ENCODE measurements at regions not wholly inside any gene's neighbourhood (a gene's known extent, or its start where the extent isn't known, plus 50 kb on each side); places are given as distances from the start of the nearest gene placed in this dataset.

DNA sequence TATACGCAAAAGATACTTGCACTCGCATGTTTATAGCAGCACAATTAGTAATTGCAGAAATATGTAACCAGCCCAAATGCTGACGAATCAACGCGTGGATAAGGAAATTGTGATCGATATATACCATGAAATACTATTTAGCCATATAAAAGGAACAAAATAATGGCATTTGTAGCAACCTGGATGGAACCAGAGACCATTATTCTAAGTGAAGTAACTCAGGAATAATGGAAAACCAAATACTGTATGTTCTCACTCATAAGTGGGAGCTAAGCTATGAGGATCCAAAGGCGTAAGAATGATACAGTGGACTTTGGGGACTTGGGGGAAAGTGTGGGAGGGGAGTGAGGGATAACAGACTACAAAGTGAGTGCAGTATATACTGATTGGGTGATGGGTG is 1008.0 kb upstream of the CRIM1 start:
- Mint-ChIP-seq H3K4me3 (no peak overlapping the region), H3K4me1 (ENCODE audit: low read depth) (no peaks in the 10 kb centered on the region), H3K36me3 (ENCODE audit: insufficient read depth) (no peaks in the 10 kb centered on the region), H3K27me3 (ENCODE audit: low read depth) (no peaks in the 10 kb centered on the region), H3K9me3 (peaks cover under 1% of the 10 kb centered on the region)
- no peak for ATAC-seq
- DNase-seq, result no peak

DNA sequence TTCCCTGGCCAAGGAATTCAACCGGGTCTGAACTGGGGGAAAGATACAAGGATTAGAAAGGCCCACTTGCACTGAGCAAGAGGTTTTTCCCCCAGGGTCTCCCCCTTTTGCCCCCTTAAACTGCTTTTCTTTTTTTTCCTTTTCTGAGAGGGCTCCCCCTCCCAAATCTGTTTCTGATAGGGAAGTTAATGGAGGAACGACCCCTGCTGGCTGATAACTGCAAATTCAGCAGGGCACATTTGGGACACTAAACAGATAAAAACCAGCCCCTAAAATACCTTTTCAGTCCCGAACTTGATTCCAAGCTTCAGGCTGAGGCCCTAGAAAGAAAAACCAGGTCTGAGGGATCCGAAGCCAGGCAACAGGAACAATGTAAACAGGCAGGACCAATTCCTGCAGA is 1012.4 kb upstream of the CRIM1 start:
- DNase-seq (no peak), ATAC-seq (no peak)
- H3K27me3 Mint-ChIP-seq (ENCODE audit: low read depth), result no peaks in the 10 kb centered on the region
- H3K36me3 Mint-ChIP-seq (ENCODE audit: insufficient read depth), result no peaks in the 10 kb centered on the region
- no peaks in the 10 kb centered on the region for H3K4me1 Mint-ChIP-seq (ENCODE audit: low read depth)
- no peak overlapping the region for H3K4me3 Mint-ChIP-seq
- H3K9me3 Mint-ChIP-seq, result peaks cover 3% of the 10 kb centered on the region

DNA sequence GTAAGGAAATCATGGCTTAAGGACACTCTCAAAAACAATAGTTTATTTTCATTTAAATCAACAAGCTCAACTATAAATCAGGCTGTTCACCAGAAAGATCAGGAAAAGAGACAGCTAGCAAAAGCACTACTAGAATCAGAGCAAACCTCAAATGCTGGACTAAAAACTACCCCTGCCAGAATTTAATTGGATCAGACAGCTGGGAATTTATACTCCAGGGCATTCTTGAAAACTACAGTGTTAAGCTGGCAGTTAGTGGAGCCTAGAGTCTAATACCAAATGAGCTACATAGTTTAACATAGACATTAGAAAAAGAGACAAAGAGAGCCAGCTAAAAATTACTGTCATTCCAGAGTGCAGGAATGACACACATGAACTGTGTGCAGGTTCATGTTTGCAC is 1016.4 kb upstream of the CRIM1 start:
- no peak overlapping the region for H3K4me3 Mint-ChIP-seq
- DNase-seq (no peak), ATAC-seq (no peak)
- no peaks in the 10 kb centered on the region for H3K36me3 Mint-ChIP-seq (ENCODE audit: insufficient read depth)
- H3K27me3 Mint-ChIP-seq (ENCODE audit: low read depth), result no peaks in the 10 kb centered on the region
- peaks cover 3% of the 10 kb centered on the region for H3K9me3 Mint-ChIP-seq
- no peaks in the 10 kb centered on the region for H3K4me1 Mint-ChIP-seq (ENCODE audit: low read depth)

DNA sequence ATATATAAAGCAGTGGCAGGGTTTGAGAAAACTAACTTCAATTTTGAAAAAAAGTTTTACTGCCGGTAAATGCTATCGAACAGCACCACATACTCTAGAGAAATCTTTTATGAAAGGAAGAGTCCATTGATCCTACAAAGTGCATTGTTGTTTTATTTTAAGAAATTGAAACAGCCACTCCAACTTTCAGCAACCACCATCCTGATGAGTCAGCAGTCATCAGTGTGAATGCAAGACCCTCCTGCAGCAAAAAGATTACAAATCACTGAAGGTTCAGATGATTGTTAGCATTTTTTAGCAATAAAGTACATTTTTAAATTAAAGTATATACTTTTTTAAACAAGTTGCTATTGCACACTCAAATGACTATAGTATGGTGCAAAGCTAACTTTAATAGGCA is 1017.7 kb upstream of the CRIM1 start:
- no peak overlapping the region for H3K4me3 Mint-ChIP-seq
- no peaks in the 10 kb centered on the region for H3K36me3 Mint-ChIP-seq (ENCODE audit: insufficient read depth)
- H3K9me3 Mint-ChIP-seq, result peaks cover 3% of the 10 kb centered on the region
- no peaks in the 10 kb centered on the region for H3K4me1 Mint-ChIP-seq (ENCODE audit: low read depth)
- H3K27me3 Mint-ChIP-seq (ENCODE audit: low read depth), result no peaks in the 10 kb centered on the region
- no peak for DNase-seq
- no peak for ATAC-seq

DNA sequence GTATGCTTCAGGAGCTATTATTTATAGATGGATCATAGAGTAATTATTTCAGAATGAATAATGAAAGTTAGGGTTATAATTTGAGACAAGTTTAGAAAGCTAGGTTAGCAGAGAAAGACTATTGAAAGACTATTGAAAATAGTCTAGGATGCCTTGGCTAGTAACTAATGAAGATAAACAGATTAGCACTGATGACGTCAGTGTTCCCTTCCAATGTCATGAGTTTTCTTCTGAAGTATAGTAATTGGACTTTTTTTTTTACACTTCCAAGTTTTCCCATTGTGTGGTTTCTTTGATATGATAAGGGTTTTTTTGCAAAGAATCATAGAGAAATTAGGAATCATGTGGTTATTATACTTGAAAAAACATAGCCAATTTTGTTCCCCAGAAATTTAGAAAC is 1041.5 kb upstream of the CRIM1 start:
- Mint-ChIP-seq H3K27me3 (ENCODE audit: low read depth) (no peaks in the 10 kb centered on the region), H3K9me3 (no peaks in the 10 kb centered on the region), H3K4me1 (ENCODE audit: low read depth) (no peaks in the 10 kb centered on the region), H3K36me3 (ENCODE audit: insufficient read depth) (no peaks in the 10 kb centered on the region), H3K4me3 (no peak overlapping the region)
- DNase-seq (no peak), ATAC-seq (no peak)

DNA sequence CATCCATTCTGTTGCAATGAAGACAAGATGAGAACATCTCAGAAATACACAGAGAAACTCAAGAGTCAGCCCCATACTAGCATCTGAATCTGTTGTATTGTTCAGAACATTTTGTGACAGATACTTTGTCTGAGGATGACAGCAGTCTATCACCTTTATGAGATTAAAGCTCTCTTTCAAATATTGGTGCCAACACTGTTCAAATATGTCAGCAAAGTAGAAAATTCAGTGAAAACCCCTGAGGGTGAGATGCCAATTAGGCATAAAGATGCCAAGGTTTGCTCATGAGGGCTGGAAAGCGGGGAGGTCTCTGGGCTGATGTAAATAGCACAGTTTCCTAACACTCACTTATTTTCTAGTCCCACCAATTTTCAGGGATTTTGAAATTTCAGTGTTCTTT is 1054.2 kb upstream of the CRIM1 start:
- no peaks in the 10 kb centered on the region for H3K36me3 Mint-ChIP-seq (ENCODE audit: insufficient read depth)
- H3K4me1 Mint-ChIP-seq (ENCODE audit: low read depth), result no peaks in the 10 kb centered on the region
- ATAC-seq, result no peak
- peaks cover 9% of the 10 kb centered on the region for H3K9me3 Mint-ChIP-seq
- no peak for DNase-seq
- H3K4me3 Mint-ChIP-seq, result no peak overlapping the region
- H3K27me3 Mint-ChIP-seq (ENCODE audit: low read depth), result no peaks in the 10 kb centered on the region

DNA sequence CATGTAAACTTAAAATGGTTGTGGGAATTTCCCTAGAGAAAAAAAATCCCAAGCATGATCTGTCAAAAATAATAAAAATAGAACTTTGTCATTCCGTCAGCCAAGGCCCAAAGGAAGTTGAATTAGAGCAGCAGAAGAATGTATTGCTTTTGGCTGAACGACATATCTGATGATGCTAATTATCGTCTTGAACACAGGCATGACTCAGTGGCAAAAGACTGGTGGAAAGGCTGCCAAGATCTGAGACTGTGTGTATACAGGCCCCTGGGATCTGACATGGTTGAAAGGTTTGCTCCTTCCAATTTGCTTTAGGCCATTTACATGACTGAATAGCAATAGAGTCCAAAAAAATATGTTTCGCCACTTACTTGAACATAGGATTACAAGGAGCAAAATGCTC is 1057.1 kb upstream of the CRIM1 start:
- H3K4me1 Mint-ChIP-seq (ENCODE audit: low read depth), result no peaks in the 10 kb centered on the region
- ATAC-seq (no peak), DNase-seq (no peak)
- H3K27me3 Mint-ChIP-seq (ENCODE audit: low read depth), result no peaks in the 10 kb centered on the region
- no peak overlapping the region for H3K4me3 Mint-ChIP-seq
- H3K36me3 Mint-ChIP-seq (ENCODE audit: insufficient read depth), result no peaks in the 10 kb centered on the region
- peaks cover 9% of the 10 kb centered on the region for H3K9me3 Mint-ChIP-seq

DNA sequence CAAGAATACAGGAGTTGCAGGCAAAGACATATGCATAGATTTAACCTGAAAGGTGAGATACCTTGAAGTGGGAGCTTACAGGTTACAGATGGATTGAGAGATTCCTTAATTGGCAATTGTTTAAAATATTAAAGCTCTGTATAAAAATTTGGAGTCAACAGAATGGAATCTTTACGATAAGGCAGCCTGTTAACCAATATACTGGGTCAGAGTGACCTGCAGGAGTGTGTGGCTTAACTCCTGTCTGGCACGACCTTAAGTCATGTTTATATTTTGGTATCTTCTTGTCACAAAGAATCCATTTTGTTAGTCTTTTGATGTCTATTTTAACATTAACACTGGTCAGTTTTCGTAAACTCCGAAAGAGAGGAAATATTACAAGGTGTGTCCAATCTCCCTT is 1058.2 kb upstream of the CRIM1 start:
- Mint-ChIP-seq H3K36me3 (ENCODE audit: insufficient read depth) (no peaks in the 10 kb centered on the region), H3K9me3 (peaks cover 9% of the 10 kb centered on the region), H3K4me3 (no peak overlapping the region), H3K4me1 (ENCODE audit: low read depth) (no peaks in the 10 kb centered on the region), H3K27me3 (ENCODE audit: low read depth) (no peaks in the 10 kb centered on the region)
- no peak for DNase-seq
- ATAC-seq, result no peak

DNA sequence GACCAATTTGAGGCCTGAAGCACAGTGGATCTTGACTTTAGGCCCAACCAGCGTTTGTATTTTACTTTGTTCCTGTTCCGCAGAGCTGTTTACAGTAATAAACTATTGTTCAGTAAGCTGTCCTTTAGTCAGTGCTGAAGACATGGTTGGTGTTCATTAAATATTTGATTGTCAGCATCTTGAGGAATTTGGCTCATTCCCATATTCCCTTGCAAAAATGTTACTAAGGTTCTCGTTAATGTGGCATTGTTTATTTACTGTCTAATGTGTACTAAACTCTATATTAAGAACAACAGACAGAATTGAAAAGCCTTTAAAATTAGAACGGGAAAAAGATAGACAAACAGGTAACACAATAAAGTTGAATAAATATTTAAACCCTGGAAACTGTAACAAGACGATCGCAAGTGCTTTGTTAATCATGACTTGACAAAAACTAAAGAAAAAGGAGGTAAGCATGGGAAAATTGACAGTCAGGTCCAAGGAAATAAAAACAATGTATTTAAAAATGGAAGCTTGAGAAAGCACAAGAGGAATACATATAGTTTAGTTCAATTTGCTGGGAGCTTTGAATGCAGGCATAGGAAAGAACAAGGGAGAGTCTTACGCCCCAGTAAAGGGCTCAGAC is 1060.8 kb upstream of the CRIM1 start:
- no peak for DNase-seq
- Mint-ChIP-seq H3K9me3 (peaks cover 12% of the 10 kb centered on the region), H3K4me3 (no peak overlapping the region), H3K4me1 (ENCODE audit: low read depth) (no peaks in the 10 kb centered on the region), H3K27me3 (ENCODE audit: low read depth) (no peaks in the 10 kb centered on the region), H3K36me3 (ENCODE audit: insufficient read depth) (no peaks in the 10 kb centered on the region)
- no peak for ATAC-seq

DNA sequence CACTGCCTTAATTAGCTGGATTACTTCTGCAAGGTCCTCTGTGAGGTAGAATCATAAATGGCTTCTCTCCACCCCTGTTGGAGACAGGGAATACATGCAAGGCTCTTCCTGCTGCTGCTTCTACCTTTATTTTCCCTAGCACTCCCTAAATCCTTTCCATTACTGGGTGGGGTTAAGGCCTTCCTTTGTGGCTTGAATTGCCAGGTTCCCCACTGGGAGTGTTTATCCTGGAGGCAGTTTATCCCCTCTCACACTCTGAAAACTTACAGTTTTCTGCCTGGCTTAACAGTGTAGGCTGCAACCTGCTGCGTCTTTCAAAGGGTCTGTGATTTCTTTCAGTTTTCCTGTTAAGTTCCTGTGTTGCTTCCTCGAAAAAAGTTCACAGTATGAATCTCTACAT is 1062.3 kb upstream of the CRIM1 start:
- ATAC-seq, result no peak
- Mint-ChIP-seq H3K36me3 (ENCODE audit: insufficient read depth) (no peaks in the 10 kb centered on the region), H3K4me3 (no peak overlapping the region), H3K9me3 (peaks cover 17% of the 10 kb centered on the region), H3K27me3 (ENCODE audit: low read depth) (no peaks in the 10 kb centered on the region), H3K4me1 (ENCODE audit: low read depth) (no peaks in the 10 kb centered on the region)
- no peak for DNase-seq

DNA sequence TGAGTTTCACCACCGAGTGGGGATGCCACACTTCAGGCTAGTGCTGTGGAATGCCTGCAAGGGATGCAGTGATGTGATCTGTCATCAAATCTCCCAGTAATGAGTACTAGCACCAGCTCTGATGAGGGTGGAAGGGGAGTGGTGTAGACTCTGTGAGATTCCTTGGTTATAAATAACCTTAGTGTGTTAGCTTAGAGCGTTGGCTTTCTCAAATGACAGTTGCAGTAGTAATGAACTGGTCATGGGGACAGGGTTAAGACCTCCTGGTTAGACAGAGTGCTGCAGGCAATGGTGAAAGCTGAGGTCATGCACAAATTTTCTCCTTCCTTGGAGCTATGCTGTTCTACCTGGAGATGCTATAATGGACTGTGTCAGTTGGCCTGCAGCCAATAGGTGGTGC is 1063.4 kb upstream of the CRIM1 start:
- H3K9me3 Mint-ChIP-seq, result peaks cover 18% of the 10 kb centered on the region
- H3K4me3 Mint-ChIP-seq, result no peak overlapping the region
- DNase-seq (no peak), ATAC-seq (no peak)
- H3K27me3 Mint-ChIP-seq (ENCODE audit: low read depth), result no peaks in the 10 kb centered on the region
- no peaks in the 10 kb centered on the region for H3K4me1 Mint-ChIP-seq (ENCODE audit: low read depth)
- H3K36me3 Mint-ChIP-seq (ENCODE audit: insufficient read depth), result no peaks in the 10 kb centered on the region

DNA sequence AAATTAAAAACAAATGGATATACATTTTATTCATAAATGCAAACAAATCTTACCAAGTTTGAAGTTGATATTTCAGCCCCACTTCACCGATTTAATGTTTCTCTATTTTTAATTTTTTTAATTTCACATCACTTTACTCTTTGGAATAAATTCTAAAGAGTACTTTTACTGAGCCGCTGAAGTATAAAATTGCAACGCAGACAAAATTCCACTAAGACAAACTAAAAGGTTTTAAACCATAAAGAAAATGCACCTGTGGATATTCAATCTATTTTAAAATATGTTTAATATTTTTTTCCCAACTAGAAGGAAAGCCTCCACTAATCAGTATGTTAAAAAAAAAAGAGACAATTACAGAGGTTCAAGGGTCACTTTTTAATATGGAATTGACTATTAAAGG is 1073.9 kb upstream of the CRIM1 start:
- Mint-ChIP-seq H3K9me3 (peaks cover 7% of the 10 kb centered on the region), H3K4me1 (ENCODE audit: low read depth) (no peaks in the 10 kb centered on the region), H3K27me3 (ENCODE audit: low read depth) (no peaks in the 10 kb centered on the region), H3K36me3 (ENCODE audit: insufficient read depth) (no peaks in the 10 kb centered on the region), H3K4me3 (no peak overlapping the region)
- DNase-seq, result no peak
- no peak for ATAC-seq

DNA sequence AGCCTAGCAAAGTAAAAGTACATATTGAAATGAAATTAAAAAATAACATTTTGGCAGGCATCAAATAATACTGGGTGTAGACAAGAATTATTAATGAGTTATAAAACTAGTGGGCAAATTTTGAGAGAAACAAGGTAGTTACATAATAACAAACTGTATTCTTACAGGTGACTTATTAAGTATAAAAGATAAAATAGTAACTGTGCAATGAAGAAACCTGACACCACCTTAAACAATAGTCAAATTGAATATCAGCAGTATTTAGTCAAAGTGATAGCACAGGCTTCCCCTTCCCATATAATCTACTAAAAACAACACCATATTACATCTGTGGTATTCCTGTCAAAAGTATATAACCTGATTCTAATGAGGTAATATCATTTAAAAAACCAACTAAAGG is 1099.8 kb upstream of the CRIM1 start:
- H3K4me1 Mint-ChIP-seq (ENCODE audit: low read depth), result no peaks in the 10 kb centered on the region
- ATAC-seq, result no peak
- no peaks in the 10 kb centered on the region for H3K36me3 Mint-ChIP-seq (ENCODE audit: insufficient read depth)
- peaks cover 3% of the 10 kb centered on the region for H3K9me3 Mint-ChIP-seq
- DNase-seq, result no peak
- H3K4me3 Mint-ChIP-seq, result no peak overlapping the region
- H3K27me3 Mint-ChIP-seq (ENCODE audit: low read depth), result no peaks in the 10 kb centered on the region

DNA sequence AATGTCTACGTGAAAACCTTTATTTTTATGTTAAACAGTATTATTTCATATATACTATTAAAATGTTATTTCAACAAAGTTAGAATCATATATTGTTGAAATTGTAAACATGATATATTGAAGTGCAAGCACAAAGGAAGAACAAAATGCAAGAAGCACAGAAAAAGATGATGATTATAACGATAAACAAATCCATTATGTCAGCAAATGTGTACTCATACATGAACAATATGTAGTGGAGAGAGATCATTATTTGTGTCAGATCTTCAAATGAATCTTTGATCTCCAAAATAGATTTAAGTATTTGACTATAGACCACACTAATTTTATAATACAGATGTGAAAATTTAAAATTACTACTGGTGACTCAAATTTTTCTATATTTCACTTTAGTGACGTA is 1104.4 kb upstream of the CRIM1 start:
- peaks cover 16% of the 10 kb centered on the region for H3K9me3 Mint-ChIP-seq
- ATAC-seq, result no peak
- H3K4me3 Mint-ChIP-seq, result no peak overlapping the region
- no peaks in the 10 kb centered on the region for H3K27me3 Mint-ChIP-seq (ENCODE audit: low read depth)
- no peaks in the 10 kb centered on the region for H3K36me3 Mint-ChIP-seq (ENCODE audit: insufficient read depth)
- no peaks in the 10 kb centered on the region for H3K4me1 Mint-ChIP-seq (ENCODE audit: low read depth)
- no peak for DNase-seq

DNA sequence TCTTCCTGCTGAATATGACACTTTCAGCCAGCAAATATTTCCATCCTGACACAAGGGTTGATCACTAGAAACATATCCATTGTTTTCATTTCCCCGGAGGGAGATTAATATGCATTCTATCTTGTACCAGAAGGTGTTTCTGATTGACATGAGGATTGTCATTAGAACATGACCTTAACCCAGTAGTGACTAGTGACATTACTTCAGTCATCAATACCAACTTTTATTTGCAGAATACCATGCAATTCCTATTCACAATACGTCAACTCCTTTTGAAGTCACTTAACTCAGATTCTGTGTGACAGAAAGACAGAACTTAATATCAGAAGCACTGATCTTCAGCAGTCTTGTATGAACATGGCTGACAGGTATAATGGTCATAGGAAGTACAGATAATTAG is 1108.9 kb upstream of the CRIM1 start:
- Mint-ChIP-seq H3K4me3 (no peak overlapping the region), H3K4me1 (ENCODE audit: low read depth) (no peaks in the 10 kb centered on the region), H3K36me3 (ENCODE audit: insufficient read depth) (no peaks in the 10 kb centered on the region), H3K27me3 (ENCODE audit: low read depth) (no peaks in the 10 kb centered on the region), H3K9me3 (peaks cover 18% of the 10 kb centered on the region)
- ATAC-seq, result no peak
- no peak for DNase-seq

DNA sequence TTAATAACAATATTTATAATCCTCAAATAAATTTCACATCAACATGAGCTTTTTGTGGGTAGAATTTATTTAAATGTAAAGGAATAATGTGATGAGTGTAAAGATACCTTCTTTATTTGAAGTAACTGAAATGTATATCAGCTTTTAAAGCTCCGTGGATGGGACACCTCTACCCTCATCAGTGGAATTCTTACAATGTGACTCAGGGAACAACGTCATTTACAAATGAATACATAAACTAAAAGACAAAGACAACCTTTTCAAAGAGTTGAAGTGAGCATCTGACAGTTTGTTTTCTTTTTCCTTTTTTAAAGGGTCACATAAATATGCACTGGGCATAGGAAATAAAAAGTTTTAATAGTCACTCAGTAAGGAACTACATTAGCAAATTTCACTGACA is 1127.0 kb upstream of the CRIM1 start:
- Mint-ChIP-seq H3K4me1 (ENCODE audit: low read depth) (no peaks in the 10 kb centered on the region), H3K9me3 (peaks cover 8% of the 10 kb centered on the region), H3K27me3 (ENCODE audit: low read depth) (no peaks in the 10 kb centered on the region), H3K36me3 (ENCODE audit: insufficient read depth) (no peaks in the 10 kb centered on the region), H3K4me3 (no peak overlapping the region)
- DNase-seq (no peak), ATAC-seq (no peak)
